LNCaP clone FGC (cell line): ENCODE measurements at regions not wholly inside any gene's neighbourhood (a gene's known extent, or its start where the extent isn't known, plus 50 kb on each side); places are given as distances from the start of the nearest gene placed in this dataset.

Experiments used
- DNase-seq: peaks from one replicate; pipeline ENCODE4 v3.0.0-alpha.2; 2011; ENCODE audit warnings: low read depth
- H3K4me3 ChIP-seq: 2 replicates; pipeline ENCODE4 v1.5.1; 2011; ENCODE audit warnings: mild to moderate bottlenecking, low read depth, low read length, control low read depth
- CTCF ChIP-seq: IDR thresholded peaks from 2 replicates; pipeline ENCODE4 v1.5.1; 2012; ENCODE audit warnings: mild to moderate bottlenecking; ENCODE audit not compliant: control insufficient read depth, insufficient read depth; ENCODE audit errors: extremely low read depth

GRCh38 chr2:40827392-40827791 lies 375.5 kb upstream of the SLC8A1 start:
- no peak overlapping the region for H3K4me3 ChIP-seq
- no peak for DNase-seq
- TF ChIP-seq CTCF: no peak

- no peak overlapping the region for H3K4me3 ChIP-seq
- no peak for DNase-seq
- no peak for TF ChIP-seq CTCF
These were observed 379.5 kb upstream of the SLC8A1 start for GRCh38 chr2:40831321-40831873.

- no peak for DNase-seq
These were observed 390.0 kb upstream of the SLC8A1 start for GRCh38 chr2:40841856-40842255.

DNA sequence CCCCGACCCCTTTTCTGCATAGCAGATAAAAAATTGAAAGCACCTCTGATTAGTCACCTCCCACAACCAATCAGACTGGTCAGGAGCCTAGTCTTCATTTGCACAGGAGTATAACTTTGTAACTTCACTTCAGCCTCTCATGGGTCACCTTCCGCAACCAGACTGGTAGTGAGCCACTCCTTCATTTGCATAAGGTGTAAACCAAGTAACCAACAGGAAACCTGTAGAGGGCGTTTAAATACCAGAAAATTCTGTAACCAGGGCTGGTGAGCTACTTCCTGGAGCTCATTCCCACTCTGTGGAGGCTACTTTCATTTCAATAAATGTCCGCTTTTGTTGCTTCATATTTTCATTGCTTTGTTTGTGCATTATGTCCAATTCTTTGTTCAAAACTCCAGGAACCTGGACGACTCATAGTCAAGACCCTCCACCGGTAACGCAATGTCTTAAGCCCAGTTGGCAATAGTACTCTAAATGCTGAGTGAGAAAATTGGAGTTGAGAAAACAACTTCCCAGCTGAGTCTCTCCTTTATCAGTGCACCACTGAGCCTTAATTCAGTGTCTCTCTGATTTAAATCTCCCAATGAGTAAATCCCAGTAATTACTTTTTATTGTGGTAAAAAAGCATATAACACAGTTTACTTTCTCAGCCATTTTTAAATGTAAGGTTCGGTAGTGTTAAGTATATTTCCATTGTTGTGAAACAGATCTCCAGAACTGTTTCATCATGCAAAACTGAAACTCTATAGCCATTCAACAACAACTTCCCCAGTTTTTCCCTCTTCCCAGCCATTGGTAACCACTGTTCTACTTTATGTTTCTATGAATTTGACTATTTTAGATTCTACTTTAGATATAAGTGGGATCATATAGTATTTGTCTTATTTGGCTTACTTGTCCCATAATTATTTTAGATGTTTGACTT lies 392.7 kb upstream of the SLC8A1 start:
- DNase-seq: peak; percentile 22
- H3K4me3 ChIP-seq: no peak overlapping the region
- peak; percentile 44 for TF ChIP-seq CTCF

More at GRCh38 chr2:40841856-40842255, 390.0 kb upstream of the SLC8A1 start:
- TF ChIP-seq CTCF: no peak
- no peak overlapping the region for H3K4me3 ChIP-seq

GRCh38 chr2:40851661-40852060 lies 399.8 kb upstream of the SLC8A1 start:
- no peak for TF ChIP-seq CTCF
- H3K4me3 ChIP-seq: no peak overlapping the region
- DNase-seq: no peak

- TF ChIP-seq CTCF: no peak
- no peak for DNase-seq
- H3K4me3 ChIP-seq: no peak overlapping the region
These were observed 407.7 kb upstream of the SLC8A1 start for GRCh38 chr2:40859617-40860016.

GRCh38 chr2:40867829-40868228 lies 415.9 kb upstream of the SLC8A1 start:
- no peak overlapping the region for H3K4me3 ChIP-seq
- no peak for DNase-seq
- TF ChIP-seq CTCF: no peak
